ENCODE measurements at regions not wholly inside any gene's neighbourhood (a gene's known extent, or its start where the extent isn't known, plus 50 kb on each side); places are given as distances from the start of the nearest gene placed in this dataset.

- H3K36me3 ChIP-seq (ENCODE audit: low read depth): no peaks in the 10 kb centered on the region
- no peak overlapping the region for H3K4me3 ChIP-seq
- ATAC-seq: no peak
- TF ChIP-seq CTCF (IDR thresholded peaks at IDR 0.05): no peak
- H3K4me1 ChIP-seq (ENCODE audit: low read depth): no peaks in the 10 kb centered on the region
- no peak for DNase-seq
- intact Hi-C loops (cut with DNase I, micrococcal nuclease): no loop called here
- peaks cover 8% of the 10 kb centered on the region for H3K9me3 ChIP-seq
Measured at GRCh38 chr9:26165426-26165825, 487.2 kb upstream of the TUSC1 start.

- Histone ChIP-seq H3K9me3 (peaks cover 13% of the 10 kb centered on the region), H3K36me3 (ENCODE audit: low read depth) (no peaks in the 10 kb centered on the region), H3K4me1 (ENCODE audit: low read depth) (no peaks in the 10 kb centered on the region), H3K4me3 (no peak overlapping the region)
- ATAC-seq: no peak
- intact Hi-C loops (cut with DNase I, micrococcal nuclease): no loop called here
- no peak for TF ChIP-seq CTCF (IDR thresholded peaks at IDR 0.05)
- no peak for DNase-seq
Measured at GRCh38 chr9:26163931-26164330, 485.7 kb upstream of the TUSC1 start.

GRCh38 chr9:26159575-26160392 lies 481.5 kb upstream of the TUSC1 start:
- Histone ChIP-seq H3K4me3 (no peak overlapping the region), H3K9me3 (peaks cover 21% of the 10 kb centered on the region), H3K36me3 (ENCODE audit: low read depth) (no peaks in the 10 kb centered on the region), H3K4me1 (ENCODE audit: low read depth) (no peaks in the 10 kb centered on the region)
- no peak for TF ChIP-seq CTCF (IDR thresholded peaks at IDR 0.05)
- ATAC-seq (no peak), DNase-seq (no peak)
- intact Hi-C loops (cut with DNase I, micrococcal nuclease): no loop called here

GRCh38 chr9:26158631-26159150 lies 480.4 kb upstream of the TUSC1 start:
- intact Hi-C loops (cut with DNase I, micrococcal nuclease): no loop called here
- H3K36me3 ChIP-seq (ENCODE audit: low read depth): no peaks in the 10 kb centered on the region
- no peak for DNase-seq
- no peak overlapping the region for H3K4me3 ChIP-seq
- no peak for ATAC-seq
- TF ChIP-seq CTCF (IDR thresholded peaks at IDR 0.05): no peak
- peaks cover 19% of the 10 kb centered on the region for H3K9me3 ChIP-seq
- H3K4me1 ChIP-seq (ENCODE audit: low read depth): no peaks in the 10 kb centered on the region

- TF ChIP-seq CTCF (IDR thresholded peaks at IDR 0.05): no peak
- no peaks in the 10 kb centered on the region for H3K4me1 ChIP-seq (ENCODE audit: low read depth)
Measured at GRCh38 chr9:26157411-26157810, 479.2 kb upstream of the TUSC1 start.

More at GRCh38 chr9:26157411-26157810, 479.2 kb upstream of the TUSC1 start:
- Histone ChIP-seq H3K4me3 (no peak overlapping the region), H3K36me3 (ENCODE audit: low read depth) (no peaks in the 10 kb centered on the region), H3K9me3 (peaks cover 23% of the 10 kb centered on the region)
- intact Hi-C loops (cut with DNase I, micrococcal nuclease): no loop called here
- ATAC-seq (no peak), DNase-seq (no peak)
